ENCODE measurements at regions not wholly inside any gene's neighbourhood (a gene's known extent, or its start where the extent isn't known, plus 50 kb on each side); places are given as distances from the start of the nearest gene placed in this dataset.
A peak's percentile ranks its signal among the peaks of the same experiment; 100 is the strongest.

- H3K4me3 ChIP-seq (ENCODE audit: low read length) = no peak overlapping the region
- no peak for TF ChIP-seq CTCF (conservative IDR thresholded peaks at IDR 0.05; ENCODE audit: low read length)
- DNase-seq (ENCODE audit: low read depth) = no peak
These were observed 50.8 kb upstream of the MAX start for GRCh38 chr14:65153101-65153500.

DNA sequence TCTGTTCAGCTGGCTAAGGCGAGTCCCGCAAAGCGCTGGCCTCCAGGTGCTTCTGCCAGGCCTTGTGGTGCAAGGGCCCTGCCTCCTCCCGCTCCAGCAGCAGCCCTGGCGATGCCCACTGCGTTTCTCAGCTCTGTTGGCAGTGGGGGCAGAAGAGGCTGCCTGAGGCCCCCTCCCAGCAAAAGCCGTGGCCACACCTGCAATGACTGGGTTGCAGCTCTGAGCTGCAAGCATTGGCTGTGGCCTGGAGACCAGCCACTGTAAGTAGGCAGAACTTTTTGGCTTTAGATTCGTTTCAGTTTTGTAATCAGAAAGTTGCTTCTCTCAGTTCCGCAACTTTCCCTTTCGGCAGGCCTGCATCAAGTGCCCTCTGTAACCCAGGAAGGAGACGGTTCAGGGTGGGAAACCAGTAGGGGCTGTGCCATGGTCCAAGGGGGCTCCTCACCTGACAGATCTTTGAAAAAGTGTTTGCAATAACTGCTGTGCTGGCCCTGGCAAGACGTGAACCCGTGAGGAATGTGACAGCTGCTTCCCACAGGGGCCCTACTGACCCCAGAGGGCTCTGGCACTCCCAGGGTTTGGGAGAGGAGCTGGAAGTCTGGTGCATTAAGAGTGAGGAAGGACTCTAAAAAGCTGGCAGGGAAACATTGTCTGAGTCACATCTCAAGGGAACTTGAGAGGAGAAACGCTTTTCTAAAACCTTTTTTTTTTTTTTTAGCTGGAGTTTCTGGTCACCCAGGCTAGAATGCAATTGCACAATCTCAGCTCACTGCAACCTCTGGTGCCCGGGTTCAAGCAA is 54.5 kb upstream of the MAX start:
- TF ChIP-seq CTCF (conservative IDR thresholded peaks at IDR 0.05; ENCODE audit: low read length) = no peak
- peak; percentile 92 for DNase-seq (ENCODE audit: low read depth)
- peak overlapping the region; percentile 53 for H3K4me3 ChIP-seq (ENCODE audit: low read length)

- DNase-seq (ENCODE audit: low read depth) = no peak
- no peak for TF ChIP-seq CTCF (conservative IDR thresholded peaks at IDR 0.05; ENCODE audit: low read length)
- no peak overlapping the region for H3K4me3 ChIP-seq (ENCODE audit: low read length)
These were observed 57.2 kb upstream of the MAX start for GRCh38 chr14:65159281-65160062.

DNA sequence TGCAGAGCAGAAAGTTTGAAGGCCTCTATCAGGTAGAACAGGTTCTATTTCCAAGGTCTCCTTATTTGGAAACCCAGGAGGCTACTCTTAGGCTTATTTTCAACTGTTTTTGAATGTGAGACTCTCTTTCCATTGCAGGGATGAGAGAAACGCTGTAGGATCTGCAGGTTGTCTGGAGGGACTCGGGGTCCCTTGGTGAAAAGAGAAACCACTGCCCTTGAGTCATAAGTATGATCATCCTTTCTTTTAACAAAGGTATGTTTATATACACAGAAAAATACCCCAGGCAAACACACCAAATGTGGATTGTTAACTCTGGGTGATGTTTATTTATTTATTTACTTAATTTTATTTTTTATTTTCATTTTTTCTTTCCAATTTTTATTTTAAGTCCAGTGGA is 57.8 kb upstream of the MAX start:
- no peak for TF ChIP-seq CTCF (conservative IDR thresholded peaks at IDR 0.05; ENCODE audit: low read length)
- no peak overlapping the region for H3K4me3 ChIP-seq (ENCODE audit: low read length)
- DNase-seq (ENCODE audit: low read depth) = no peak

DNA sequence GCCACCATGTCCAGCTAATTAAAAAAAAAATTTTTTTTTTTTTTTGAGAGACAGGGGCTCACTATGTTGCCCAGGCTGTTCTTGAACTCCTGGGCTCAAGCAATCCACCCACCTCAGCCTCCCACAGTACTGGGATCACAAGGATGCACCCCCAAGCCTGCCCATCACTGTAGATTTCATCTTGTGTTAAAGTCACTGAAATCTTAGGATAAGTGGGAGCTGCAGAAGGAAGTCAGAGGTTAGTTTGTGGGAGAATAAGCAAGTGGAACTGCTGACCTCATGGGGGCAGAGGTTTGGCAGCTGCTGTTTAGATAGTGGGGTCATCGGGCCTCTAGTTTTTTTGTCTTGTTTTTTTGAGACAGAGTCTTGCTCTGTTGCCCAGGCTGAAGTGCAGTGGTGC is 59.7 kb upstream of the MAX start:
- DNase-seq (ENCODE audit: low read depth) = no peak
- TF ChIP-seq CTCF (conservative IDR thresholded peaks at IDR 0.05; ENCODE audit: low read length) = no peak
- no peak overlapping the region for H3K4me3 ChIP-seq (ENCODE audit: low read length)

DNA sequence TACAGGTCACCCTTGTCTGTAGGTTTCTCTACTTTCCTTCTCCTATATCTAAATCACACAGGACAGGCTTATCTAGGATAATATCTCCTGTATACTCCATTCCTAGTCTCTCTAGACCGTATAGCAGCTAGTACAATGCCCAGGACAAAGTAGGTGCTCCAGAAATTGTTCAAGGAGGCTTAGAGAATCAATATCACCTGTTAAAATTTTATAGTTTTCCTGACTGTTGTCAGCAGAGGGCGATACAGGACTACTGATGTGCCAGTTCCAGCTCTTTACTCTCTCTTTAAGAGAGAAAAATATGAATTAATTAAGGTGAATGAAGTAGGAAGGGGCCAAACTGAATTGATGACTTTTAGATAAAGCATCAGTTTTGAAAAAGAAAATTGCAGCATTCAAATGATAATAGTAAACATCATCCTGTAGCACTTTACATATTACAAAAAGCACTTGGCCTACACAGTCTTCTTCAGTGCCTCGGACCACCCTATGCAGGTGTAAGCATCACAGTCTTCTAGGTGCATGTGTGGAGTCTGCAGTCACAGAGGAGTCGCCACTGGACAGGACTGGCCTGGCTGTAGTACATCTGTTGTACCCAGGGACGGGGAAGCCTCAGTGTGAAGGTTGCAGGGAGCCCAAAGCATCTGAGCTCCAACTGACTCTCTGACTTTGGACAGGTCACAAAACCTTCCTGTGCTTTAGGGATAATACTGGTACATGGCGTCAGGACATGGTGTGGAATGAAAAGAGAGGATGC is 61.9 kb upstream of the MAX start:
- TF ChIP-seq CTCF (conservative IDR thresholded peaks at IDR 0.05; ENCODE audit: low read length) = peak; percentile 74
- DNase-seq (ENCODE audit: low read depth) = peak; percentile 52
- H3K4me3 ChIP-seq (ENCODE audit: low read length) = no peak overlapping the region
